IMR-90 (cell line): ENCODE measurements at regions not wholly inside any gene's neighbourhood (a gene's known extent, or its start where the extent isn't known, plus 50 kb on each side); places are given as distances from the start of the nearest gene placed in this dataset.

Experiments used
- ATAC-seq: fragments of 200-7000 bp; cut with Tn5 transposase; 2 replicates; pipeline ENCODE4 v1.9.1; 2020; ENCODE audit warnings: low read depth, mild to moderate bottlenecking, moderate library complexity
- BruUV-seq: library from RNA; stranded (reverse); fragments of 400-500 nt; replicated peaks from 2 replicates; lab custom pipeline; 2021; lab: Mats Ljungman, UMichigan
- CTCF ChIA-PET: fragments of 300-600 bp; formaldehyde crosslinking; extraction: SDS; loops from one replicate; lab custom pipeline; 2021; ENCODE audit warnings: antibody characterized with exemption; lab: Yijun Ruan, JAX
- POLR2A ChIA-PET: fragments of 300-600 bp; sonication (Branson Sonifier 250); formaldehyde crosslinking; loops from one replicate; lab custom pipeline; 2022; ENCODE audit warnings: antibody characterized with exemption; ENCODE audit not compliant: unreplicated experiment; lab: Charles Lee
- DNase-seq: peaks from one replicate; pipeline ENCODE4 v3.0.0; 2013
- H2AFZ ChIP-seq: replicated peaks from 2 replicates; pipeline ENCODE3; 2013; ENCODE audit warnings: low read length, mild to moderate bottlenecking; ENCODE audit not compliant: poor library complexity
- H2AK5ac ChIP-seq: 2 replicates; pipeline ENCODE4 v1.6.1; 2013; ENCODE audit warnings: low read depth, low read length, inconsistent platforms
- H2AK9ac ChIP-seq: replicated peaks from 2 replicates; pipeline ENCODE3; 2013; ENCODE audit warnings: mild to moderate bottlenecking, low read depth, low read length, moderate library complexity; ENCODE audit not compliant: poor library complexity
- H2BK120ac ChIP-seq: 2 replicates; pipeline ENCODE4 v1.6.1; 2013; ENCODE audit warnings: low read depth, low read length, inconsistent platforms
- H2BK15ac ChIP-seq: 3 replicates; pipeline ENCODE4 v1.6.1; 2013; ENCODE audit warnings: low read depth, low read length, inconsistent platforms
- H2BK20ac ChIP-seq: 2 replicates; pipeline ENCODE4 v1.6.1; 2013; ENCODE audit warnings: low read depth, mild to moderate bottlenecking, inconsistent platforms, low read length, moderate library complexity
- H2BK5ac ChIP-seq: 2 replicates; pipeline ENCODE4 v1.6.1; 2013; ENCODE audit warnings: mild to moderate bottlenecking, low read depth, low read length, inconsistent platforms; ENCODE audit not compliant: poor library complexity, severe bottlenecking
- H3K14ac ChIP-seq: replicated peaks from 2 replicates; pipeline ENCODE4 v1.6.1; 2013; ENCODE audit warnings: low read depth, low read length, inconsistent platforms
- H3K18ac ChIP-seq: 2 replicates; pipeline ENCODE4 v1.6.1; 2013; ENCODE audit warnings: low read depth, low read length, control low read depth
- H3K23ac ChIP-seq: 2 replicates; pipeline ENCODE4 v1.6.1; 2013; ENCODE audit warnings: low read depth, low read length, inconsistent platforms
- H3K27ac ChIP-seq: 2 replicates; pipeline ENCODE4 v1.5.1; 2013; ENCODE audit warnings: mild to moderate bottlenecking, control low read depth, low read length; ENCODE audit not compliant: insufficient read depth
- H3K27me3 ChIP-seq: 2 replicates; pipeline ENCODE4 v1.6.1; 2013; ENCODE audit warnings: low read length; ENCODE audit not compliant: control insufficient read depth, insufficient read depth
- H3K36me3 ChIP-seq: 2 replicates; pipeline ENCODE4 v1.6.1; 2013; ENCODE audit warnings: low read length, mixed read lengths; ENCODE audit not compliant: control insufficient read depth, insufficient read depth
- H3K4ac ChIP-seq: 2 replicates; pipeline ENCODE4 v1.6.1; 2013; ENCODE audit warnings: low read depth, low read length, inconsistent platforms
- H3K4me1 ChIP-seq: 2 replicates; pipeline ENCODE4 v1.6.1; 2013; ENCODE audit warnings: low read length, mixed read lengths; ENCODE audit not compliant: control insufficient read depth, insufficient read depth
- H3K4me2 ChIP-seq: 2 replicates; pipeline ENCODE4 v1.6.1; 2013; ENCODE audit warnings: low read depth, mild to moderate bottlenecking, control low read depth, low read length, moderate library complexity
- H3K4me3 ChIP-seq: 2 replicates; pipeline ENCODE4 v1.5.1; 2013; ENCODE audit warnings: low read depth, mild to moderate bottlenecking, control low read depth, low read length, moderate library complexity; ENCODE audit not compliant: insufficient read depth
- H3K56ac ChIP-seq: 2 replicates; pipeline ENCODE4 v1.6.1; 2013; ENCODE audit warnings: low read length, inconsistent platforms; ENCODE audit not compliant: insufficient read depth; ENCODE audit errors: extremely low read depth
- H3K79me1 ChIP-seq, 2 experiments: 2 replicates each; pipeline ENCODE4 v1.6.1; 2013; ENCODE audit warnings: low read length in 2 of 2, inconsistent platforms in 1 of 2, low read depth in 1 of 2
- H3K9ac ChIP-seq: 2 replicates; pipeline ENCODE4 v1.6.1; 2013; ENCODE audit warnings: low read depth, low read length, control low read depth
- H3K9me1 ChIP-seq: 2 replicates; pipeline ENCODE4 v1.6.1; 2013; ENCODE audit warnings: low read length, inconsistent platforms; ENCODE audit not compliant: insufficient read depth
- H3K9me3 ChIP-seq: 2 replicates; pipeline ENCODE4 v1.6.1; 2013; ENCODE audit warnings: low read length; ENCODE audit not compliant: control insufficient read depth, insufficient read depth
- H4K20me1 ChIP-seq: 2 replicates; pipeline ENCODE4 v1.6.1; 2013; ENCODE audit warnings: low read length, inconsistent platforms; ENCODE audit not compliant: insufficient read depth
- H4K5ac ChIP-seq: 2 replicates; pipeline ENCODE4 v1.6.1; 2013; ENCODE audit warnings: mild to moderate bottlenecking, low read depth, low read length, control low read depth
- H4K8ac ChIP-seq, 2 experiments: 2 replicates each; pipeline ENCODE4 v1.6.1; 2013; ENCODE audit warnings: low read depth in 2 of 2, low read length in 2 of 2, control low read depth in 1 of 2, inconsistent platforms in 1 of 2
- H4K91ac ChIP-seq: 2 replicates; pipeline ENCODE4 v1.6.1; 2013; ENCODE audit warnings: low read depth, low read length, inconsistent platforms; ENCODE audit not compliant: insufficient read depth
- BHLHE40 ChIP-seq: fragments of 150-350 bp; IDR thresholded peaks from 2 replicates; pipeline ENCODE4 v1.6.1; 2016; ENCODE audit warnings: mild to moderate bottlenecking, low read depth, low read length
- CEBPB ChIP-seq: IDR thresholded peaks from 2 replicates; pipeline ENCODE4 v1.6.1; 2012; ENCODE audit warnings: low read depth, low read length, improper control_type of control experiment
- CHD1 ChIP-seq: IDR thresholded peaks from 2 replicates; pipeline ENCODE4 v1.6.1; 2012; ENCODE audit warnings: low read depth, low read length, improper control_type of control experiment
- ELK1 ChIP-seq: fragments of 150-350 bp; IDR thresholded peaks from 2 replicates; pipeline ENCODE4 v1.6.1; 2016; ENCODE audit warnings: low read depth, mild to moderate bottlenecking, low read length, moderate library complexity, borderline replicate concordance
- FOS ChIP-seq: fragments of 150-350 bp; IDR thresholded peaks from 2 replicates; pipeline ENCODE4 v1.6.1; 2016; ENCODE audit warnings: low read depth, low read length
- MAFK ChIP-seq: IDR thresholded peaks from 2 replicates; pipeline ENCODE4 v1.6.1; 2012; ENCODE audit warnings: low read depth, low read length, improper control_type of control experiment
- MAZ ChIP-seq: IDR thresholded peaks from 2 replicates; pipeline ENCODE4 v1.6.1; 2012; ENCODE audit warnings: low read depth, mild to moderate bottlenecking, low read length, improper control_type of control experiment, moderate library complexity, borderline replicate concordance
- MXI1 ChIP-seq: IDR thresholded peaks from 2 replicates; pipeline ENCODE4 v1.6.1; 2012; ENCODE audit warnings: low read depth, mild to moderate bottlenecking, low read length, moderate library complexity, borderline replicate concordance
- NFE2L2 ChIP-seq: fragments of 150-350 bp; IDR thresholded peaks from 2 replicates; pipeline ENCODE4 v1.6.1; 2016; ENCODE audit warnings: low read depth, mild to moderate bottlenecking, low read length
- POLR2A ChIP-seq: IDR thresholded peaks from 2 replicates; pipeline ENCODE4 v1.6.1; 2012; ENCODE audit warnings: mild to moderate bottlenecking, low read depth, low read length
- RAD21 ChIP-seq: IDR thresholded peaks from 2 replicates; pipeline ENCODE4 v1.6.1; 2012; ENCODE audit warnings: low read length, improper control_type of control experiment
- RCOR1 ChIP-seq: IDR thresholded peaks from 2 replicates; pipeline ENCODE4 v1.6.1; 2012; ENCODE audit warnings: mild to moderate bottlenecking, low read length, improper control_type of control experiment; ENCODE audit not compliant: insufficient replicate concordance
- RFX5 ChIP-seq: IDR thresholded peaks from 2 replicates; pipeline ENCODE4 v1.8.0; 2012; ENCODE audit warnings: low read depth, mild to moderate bottlenecking, low read length, moderate library complexity
- SMC3 ChIP-seq: fragments of 150-350 bp; IDR thresholded peaks from 2 replicates; pipeline ENCODE4 v1.6.1; 2016; ENCODE audit warnings: low read depth, mild to moderate bottlenecking, antibody characterized with exemption, low read length, moderate library complexity
- USF2 ChIP-seq: fragments of 150-350 bp; IDR thresholded peaks from 2 replicates; pipeline ENCODE4 v1.6.1; 2017; ENCODE audit warnings: mild to moderate bottlenecking, antibody characterized with exemption, low read length, low read depth
- dilution Hi-C: fragments of 300-500 bp; cut with HindIII; formaldehyde crosslinking; loops from one replicate; pipeline ENCODE4 v1.14.3; 2018; ENCODE audit warnings: low sequenced_read_pairs; ENCODE audit not compliant: unreplicated experiment
- in situ Hi-C: fragments of 300-500 bp; cut with MboI; formaldehyde crosslinking; loops from 3 replicates; pipeline ENCODE4 v1.14.3; 2019; ENCODE audit warnings: low sequenced_read_pairs, inconsistent platforms, mixed read lengths
- intact Hi-C: fragments of 100-400 bp; cut with micrococcal nuclease; formaldehyde crosslinking; loops from 2 replicates; pipeline ENCODE4 v1.10.0; 2022
- TF ChIP-seq, protein P1 (sequence below): conservative IDR thresholded peaks from 2 replicates; pipeline ENCODE4 v1.5.1; 2012; ENCODE audit warnings: mild to moderate bottlenecking, low read depth, low read length, improper control_type of control experiment

DNA sequence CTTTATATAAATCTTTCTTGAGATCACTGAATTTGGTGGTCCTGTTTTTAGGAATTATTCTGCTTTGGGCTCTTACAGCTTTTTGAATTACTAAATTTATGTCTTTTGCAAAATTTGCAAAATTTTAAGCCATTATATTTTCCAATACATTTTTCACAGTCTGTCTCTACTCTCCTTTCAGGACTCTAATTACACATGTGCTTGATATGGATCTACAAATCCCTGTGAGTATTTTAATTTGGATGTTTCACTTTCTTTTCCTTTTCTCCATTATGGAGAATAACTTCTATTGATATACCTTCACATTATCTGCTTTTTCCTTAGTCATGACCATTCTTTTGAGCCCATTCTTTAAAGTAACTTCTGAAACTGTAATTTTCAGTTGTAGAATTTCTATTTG is 315.4 kb downstream of the DCAF12L2 start:
- H3K4me3 ChIP-seq, result no peak overlapping the region

More for the DNA sequence above, 315.4 kb downstream of the DCAF12L2 start:
- in situ Hi-C loops (no loop called here), intact Hi-C loops (no loop called here), dilution Hi-C loops (no loop called here)
- no TSS peak for BruUV-seq
- Histone ChIP-seq H2AK5ac (no peak overlapping the region), H2BK15ac (no peak overlapping the region), H3K4me1 (no peaks in the 10 kb centered on the region), H3K23ac (no peak overlapping the region), H3K14ac (no peak overlapping the region), H4K91ac (no peak overlapping the region), H2AK9ac (no peak overlapping the region), H3K79me1 (no peaks in the 10 kb centered on the region), H4K8ac (no peak overlapping the region), H3K9me3 (no peaks in the 10 kb centered on the region), H2BK5ac (no peak overlapping the region), H2BK120ac (no peak overlapping the region), H3K27ac (no peak overlapping the region), H3K18ac (no peak overlapping the region), H4K20me1 (no peaks in the 10 kb centered on the region), H3K4me2 (no peak overlapping the region), H3K9me1 (no peaks in the 10 kb centered on the region), H3K56ac (no peak overlapping the region), H2BK20ac (no peak overlapping the region), H3K9ac (no peak overlapping the region), H4K5ac (no peak overlapping the region), H3K27me3 (no peaks in the 10 kb centered on the region), H3K4ac (no peak overlapping the region), H3K36me3 (no peaks in the 10 kb centered on the region), H2AFZ (no peak overlapping the region)
- POLR2A ChIA-PET, result no interaction called here
- no peak for DNase-seq
- no peak for ATAC-seq
- TF ChIP-seq, protein P1, sequence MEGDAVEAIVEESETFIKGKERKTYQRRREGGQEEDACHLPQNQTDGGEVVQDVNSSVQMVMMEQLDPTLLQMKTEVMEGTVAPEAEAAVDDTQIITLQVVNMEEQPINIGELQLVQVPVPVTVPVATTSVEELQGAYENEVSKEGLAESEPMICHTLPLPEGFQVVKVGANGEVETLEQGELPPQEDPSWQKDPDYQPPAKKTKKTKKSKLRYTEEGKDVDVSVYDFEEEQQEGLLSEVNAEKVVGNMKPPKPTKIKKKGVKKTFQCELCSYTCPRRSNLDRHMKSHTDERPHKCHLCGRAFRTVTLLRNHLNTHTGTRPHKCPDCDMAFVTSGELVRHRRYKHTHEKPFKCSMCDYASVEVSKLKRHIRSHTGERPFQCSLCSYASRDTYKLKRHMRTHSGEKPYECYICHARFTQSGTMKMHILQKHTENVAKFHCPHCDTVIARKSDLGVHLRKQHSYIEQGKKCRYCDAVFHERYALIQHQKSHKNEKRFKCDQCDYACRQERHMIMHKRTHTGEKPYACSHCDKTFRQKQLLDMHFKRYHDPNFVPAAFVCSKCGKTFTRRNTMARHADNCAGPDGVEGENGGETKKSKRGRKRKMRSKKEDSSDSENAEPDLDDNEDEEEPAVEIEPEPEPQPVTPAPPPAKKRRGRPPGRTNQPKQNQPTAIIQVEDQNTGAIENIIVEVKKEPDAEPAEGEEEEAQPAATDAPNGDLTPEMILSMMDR, result no peak
- TF ChIP-seq SMC3, result no peak
- no peak for TF ChIP-seq BHLHE40
- no peak for TF ChIP-seq CHD1
- no peak for TF ChIP-seq RCOR1
- no peak for TF ChIP-seq FOS
- no peak for TF ChIP-seq USF2
- no peak for TF ChIP-seq RFX5
- no peak for TF ChIP-seq CEBPB
- no peak for TF ChIP-seq MXI1
- no peak for TF ChIP-seq POLR2A
- TF ChIP-seq MAZ, result no peak
- no peak for TF ChIP-seq NFE2L2
- TF ChIP-seq MAFK, result no peak
- no peak for TF ChIP-seq RAD21
- no peak for TF ChIP-seq ELK1
- CTCF ChIA-PET, result no interaction called here
